IMR-90 (cell line): ENCODE measurements at regions not wholly inside any gene's neighbourhood (a gene's known extent, or its start where the extent isn't known, plus 50 kb on each side); places are given as distances from the start of the nearest gene placed in this dataset.

Experiments
- ATAC-seq: fragments of 200-7000 bp; cut with Tn5 transposase; 2 replicates; pipeline ENCODE4 v1.9.1; 2020; ENCODE audit warnings: low read depth, mild to moderate bottlenecking, moderate library complexity
- BruUV-seq: library from RNA; stranded (reverse); fragments of 400-500 nt; replicated peaks from 2 replicates; lab custom pipeline; 2021; lab: Mats Ljungman, UMichigan
- CTCF ChIA-PET: fragments of 300-600 bp; formaldehyde crosslinking; extraction: SDS; loops from one replicate; lab custom pipeline; 2021; ENCODE audit warnings: antibody characterized with exemption; lab: Yijun Ruan, JAX
- POLR2A ChIA-PET: fragments of 300-600 bp; sonication (Branson Sonifier 250); formaldehyde crosslinking; loops from one replicate; lab custom pipeline; 2022; ENCODE audit warnings: antibody characterized with exemption; ENCODE audit not compliant: unreplicated experiment; lab: Charles Lee
- DNase-seq: peaks from one replicate; pipeline ENCODE4 v3.0.0; 2013
- H2AFZ ChIP-seq: replicated peaks from 2 replicates; pipeline ENCODE3; 2013; ENCODE audit warnings: low read length, mild to moderate bottlenecking; ENCODE audit not compliant: poor library complexity
- H2AK5ac ChIP-seq: 2 replicates; pipeline ENCODE4 v1.6.1; 2013; ENCODE audit warnings: low read depth, low read length, inconsistent platforms
- H2AK9ac ChIP-seq: replicated peaks from 2 replicates; pipeline ENCODE3; 2013; ENCODE audit warnings: mild to moderate bottlenecking, low read depth, low read length, moderate library complexity; ENCODE audit not compliant: poor library complexity
- H2BK120ac ChIP-seq: 2 replicates; pipeline ENCODE4 v1.6.1; 2013; ENCODE audit warnings: low read depth, low read length, inconsistent platforms
- H2BK15ac ChIP-seq: 3 replicates; pipeline ENCODE4 v1.6.1; 2013; ENCODE audit warnings: low read depth, low read length, inconsistent platforms
- H2BK20ac ChIP-seq: 2 replicates; pipeline ENCODE4 v1.6.1; 2013; ENCODE audit warnings: low read depth, mild to moderate bottlenecking, inconsistent platforms, low read length, moderate library complexity
- H2BK5ac ChIP-seq: 2 replicates; pipeline ENCODE4 v1.6.1; 2013; ENCODE audit warnings: mild to moderate bottlenecking, low read depth, low read length, inconsistent platforms; ENCODE audit not compliant: poor library complexity, severe bottlenecking
- H3K14ac ChIP-seq: replicated peaks from 2 replicates; pipeline ENCODE4 v1.6.1; 2013; ENCODE audit warnings: low read depth, low read length, inconsistent platforms
- H3K18ac ChIP-seq: 2 replicates; pipeline ENCODE4 v1.6.1; 2013; ENCODE audit warnings: low read depth, low read length, control low read depth
- H3K23ac ChIP-seq: 2 replicates; pipeline ENCODE4 v1.6.1; 2013; ENCODE audit warnings: low read depth, low read length, inconsistent platforms
- H3K27ac ChIP-seq: 2 replicates; pipeline ENCODE4 v1.5.1; 2013; ENCODE audit warnings: mild to moderate bottlenecking, control low read depth, low read length; ENCODE audit not compliant: insufficient read depth
- H3K27me3 ChIP-seq: 2 replicates; pipeline ENCODE4 v1.6.1; 2013; ENCODE audit warnings: low read length; ENCODE audit not compliant: control insufficient read depth, insufficient read depth
- H3K36me3 ChIP-seq: 2 replicates; pipeline ENCODE4 v1.6.1; 2013; ENCODE audit warnings: low read length, mixed read lengths; ENCODE audit not compliant: control insufficient read depth, insufficient read depth
- H3K4ac ChIP-seq: 2 replicates; pipeline ENCODE4 v1.6.1; 2013; ENCODE audit warnings: low read depth, low read length, inconsistent platforms
- H3K4me1 ChIP-seq: 2 replicates; pipeline ENCODE4 v1.6.1; 2013; ENCODE audit warnings: low read length, mixed read lengths; ENCODE audit not compliant: control insufficient read depth, insufficient read depth
- H3K4me2 ChIP-seq: 2 replicates; pipeline ENCODE4 v1.6.1; 2013; ENCODE audit warnings: low read depth, mild to moderate bottlenecking, control low read depth, low read length, moderate library complexity
- H3K4me3 ChIP-seq: 2 replicates; pipeline ENCODE4 v1.5.1; 2013; ENCODE audit warnings: low read depth, mild to moderate bottlenecking, control low read depth, low read length, moderate library complexity; ENCODE audit not compliant: insufficient read depth
- H3K56ac ChIP-seq: 2 replicates; pipeline ENCODE4 v1.6.1; 2013; ENCODE audit warnings: low read length, inconsistent platforms; ENCODE audit not compliant: insufficient read depth; ENCODE audit errors: extremely low read depth
- H3K79me1 ChIP-seq, 2 experiments: 2 replicates each; pipeline ENCODE4 v1.6.1; 2013; ENCODE audit warnings: low read length in 2 of 2, inconsistent platforms in 1 of 2, low read depth in 1 of 2
- H3K9ac ChIP-seq: 2 replicates; pipeline ENCODE4 v1.6.1; 2013; ENCODE audit warnings: low read depth, low read length, control low read depth
- H3K9me1 ChIP-seq: 2 replicates; pipeline ENCODE4 v1.6.1; 2013; ENCODE audit warnings: low read length, inconsistent platforms; ENCODE audit not compliant: insufficient read depth
- H3K9me3 ChIP-seq: 2 replicates; pipeline ENCODE4 v1.6.1; 2013; ENCODE audit warnings: low read length; ENCODE audit not compliant: control insufficient read depth, insufficient read depth
- H4K20me1 ChIP-seq: 2 replicates; pipeline ENCODE4 v1.6.1; 2013; ENCODE audit warnings: low read length, inconsistent platforms; ENCODE audit not compliant: insufficient read depth
- H4K5ac ChIP-seq: 2 replicates; pipeline ENCODE4 v1.6.1; 2013; ENCODE audit warnings: mild to moderate bottlenecking, low read depth, low read length, control low read depth
- H4K8ac ChIP-seq, 2 experiments: 2 replicates each; pipeline ENCODE4 v1.6.1; 2013; ENCODE audit warnings: low read depth in 2 of 2, low read length in 2 of 2, control low read depth in 1 of 2, inconsistent platforms in 1 of 2
- H4K91ac ChIP-seq: 2 replicates; pipeline ENCODE4 v1.6.1; 2013; ENCODE audit warnings: low read depth, low read length, inconsistent platforms; ENCODE audit not compliant: insufficient read depth
- BHLHE40 ChIP-seq: fragments of 150-350 bp; IDR thresholded peaks from 2 replicates; pipeline ENCODE4 v1.6.1; 2016; ENCODE audit warnings: mild to moderate bottlenecking, low read depth, low read length
- CEBPB ChIP-seq: IDR thresholded peaks from 2 replicates; pipeline ENCODE4 v1.6.1; 2012; ENCODE audit warnings: low read depth, low read length, improper control_type of control experiment
- CHD1 ChIP-seq: IDR thresholded peaks from 2 replicates; pipeline ENCODE4 v1.6.1; 2012; ENCODE audit warnings: low read depth, low read length, improper control_type of control experiment
- CTCF ChIP-seq: conservative IDR thresholded peaks from 2 replicates; pipeline ENCODE4 v1.5.1; 2012; ENCODE audit warnings: mild to moderate bottlenecking, low read depth, low read length, improper control_type of control experiment
- ELK1 ChIP-seq: fragments of 150-350 bp; IDR thresholded peaks from 2 replicates; pipeline ENCODE4 v1.6.1; 2016; ENCODE audit warnings: low read depth, mild to moderate bottlenecking, low read length, moderate library complexity, borderline replicate concordance
- FOS ChIP-seq: fragments of 150-350 bp; IDR thresholded peaks from 2 replicates; pipeline ENCODE4 v1.6.1; 2016; ENCODE audit warnings: low read depth, low read length
- MAFK ChIP-seq: IDR thresholded peaks from 2 replicates; pipeline ENCODE4 v1.6.1; 2012; ENCODE audit warnings: low read depth, low read length, improper control_type of control experiment
- MAZ ChIP-seq: IDR thresholded peaks from 2 replicates; pipeline ENCODE4 v1.6.1; 2012; ENCODE audit warnings: low read depth, mild to moderate bottlenecking, low read length, improper control_type of control experiment, moderate library complexity, borderline replicate concordance
- MXI1 ChIP-seq: IDR thresholded peaks from 2 replicates; pipeline ENCODE4 v1.6.1; 2012; ENCODE audit warnings: low read depth, mild to moderate bottlenecking, low read length, moderate library complexity, borderline replicate concordance
- NFE2L2 ChIP-seq: fragments of 150-350 bp; IDR thresholded peaks from 2 replicates; pipeline ENCODE4 v1.6.1; 2016; ENCODE audit warnings: low read depth, mild to moderate bottlenecking, low read length
- POLR2A ChIP-seq: IDR thresholded peaks from 2 replicates; pipeline ENCODE4 v1.6.1; 2012; ENCODE audit warnings: mild to moderate bottlenecking, low read depth, low read length
- RAD21 ChIP-seq: IDR thresholded peaks from 2 replicates; pipeline ENCODE4 v1.6.1; 2012; ENCODE audit warnings: low read length, improper control_type of control experiment
- RCOR1 ChIP-seq: IDR thresholded peaks from 2 replicates; pipeline ENCODE4 v1.6.1; 2012; ENCODE audit warnings: mild to moderate bottlenecking, low read length, improper control_type of control experiment; ENCODE audit not compliant: insufficient replicate concordance
- RFX5 ChIP-seq: IDR thresholded peaks from 2 replicates; pipeline ENCODE4 v1.8.0; 2012; ENCODE audit warnings: low read depth, mild to moderate bottlenecking, low read length, moderate library complexity
- SMC3 ChIP-seq: fragments of 150-350 bp; IDR thresholded peaks from 2 replicates; pipeline ENCODE4 v1.6.1; 2016; ENCODE audit warnings: low read depth, mild to moderate bottlenecking, antibody characterized with exemption, low read length, moderate library complexity
- USF2 ChIP-seq: fragments of 150-350 bp; IDR thresholded peaks from 2 replicates; pipeline ENCODE4 v1.6.1; 2017; ENCODE audit warnings: mild to moderate bottlenecking, antibody characterized with exemption, low read length, low read depth
- WGBS, 2 experiments: methylation state at CpG; one replicate each; pipeline versions ENCODE4 v1.1.5 to v1.1.7; 2013; ENCODE audit warnings: missing lambda C conversion rate in 2 of 2; ENCODE audit not compliant: insufficient read length in 1 of 2; ENCODE audit errors: extremely low coverage in 2 of 2; 5-methylcytosine and 5-hydroxymethylcytosine counted together
- dilution Hi-C: fragments of 300-500 bp; cut with HindIII; formaldehyde crosslinking; loops from one replicate; pipeline ENCODE4 v1.14.3; 2018; ENCODE audit warnings: low sequenced_read_pairs; ENCODE audit not compliant: unreplicated experiment
- in situ Hi-C: fragments of 300-500 bp; cut with MboI; formaldehyde crosslinking; loops from 3 replicates; pipeline ENCODE4 v1.14.3; 2019; ENCODE audit warnings: low sequenced_read_pairs, inconsistent platforms, mixed read lengths
- intact Hi-C: fragments of 100-400 bp; cut with micrococcal nuclease; formaldehyde crosslinking; loops from 2 replicates; pipeline ENCODE4 v1.10.0; 2022

- no peak overlapping the region for H3K27ac ChIP-seq
- no peak overlapping the region for H3K4ac ChIP-seq
- no peak overlapping the region for H3K4me2 ChIP-seq
- H3K4me3 ChIP-seq = no peak overlapping the region
- no peak overlapping the region for H3K23ac ChIP-seq
- no peak overlapping the region for H4K8ac ChIP-seq
- no peaks in the 10 kb centered on the region; a peak in 2 of 4 replicates for H3K79me1 ChIP-seq
- dilution Hi-C loops (no loop called here), in situ Hi-C loops (no loop called here), intact Hi-C loops (loop anchor here (5.0 kb wide), 1 partner anchor 113 kb away; no protein-coding TSS in a partner anchor)
- H3K18ac ChIP-seq = no peak overlapping the region
- no TSS peak for BruUV-seq
- peaks cover 4% of the 10 kb centered on the region for H3K4me1 ChIP-seq
- TF ChIP-seq RCOR1 (no peak), MAFK (no peak), FOS (no peak), RFX5 (no peak), MAZ (no peak), ELK1 (no peak), CHD1 (no peak), POLR2A (no peak), SMC3 (no peak), BHLHE40 (no peak), CEBPB (no peak), CTCF (no peak), MXI1 (no peak), USF2 (no peak), NFE2L2 (no peak), RAD21 (no peak)
- no peak overlapping the region for H3K14ac ChIP-seq
- H3K27me3 ChIP-seq = no peaks in the 10 kb centered on the region
- ATAC-seq = no peak
- no peak for DNase-seq
- H2BK120ac ChIP-seq = no peak overlapping the region
- no peak overlapping the region for H3K9ac ChIP-seq
- no peak overlapping the region for H2BK5ac ChIP-seq
- CTCF ChIA-PET = no interaction called here
- H2AFZ ChIP-seq = no peak overlapping the region
- H4K91ac ChIP-seq = no peak overlapping the region
- no peaks in the 10 kb centered on the region for H4K20me1 ChIP-seq
- H2AK5ac ChIP-seq = no peak overlapping the region; the same call in 1 of the 2 replicates
- peaks cover 4% of the 10 kb centered on the region for H3K36me3 ChIP-seq
- no peak overlapping the region for H2AK9ac ChIP-seq
- no peak overlapping the region for H3K56ac ChIP-seq
- no peaks in the 10 kb centered on the region for H3K9me3 ChIP-seq
- no CpG with 5 or more reads among the region's 4 CpGs for WGBS, 2 experiments
- H2BK20ac ChIP-seq = no peak overlapping the region
- no peaks in the 10 kb centered on the region for H3K9me1 ChIP-seq
- no peak overlapping the region for H4K5ac ChIP-seq
- POLR2A ChIA-PET = no interaction called here
- H2BK15ac ChIP-seq = no peak overlapping the region
Measured at GRCh38 chr4:125430086-125430485, 115.3 kb downstream of the FAT4 start.
